ENCODE measurements at regions not wholly inside any gene's neighbourhood (a gene's known extent, or its start where the extent isn't known, plus 50 kb on each side); places are given as distances from the start of the nearest gene placed in this dataset.

- TF ChIP-seq CTCF (IDR thresholded peaks at IDR 0.05; ENCODE audit: control extremely low read depth, extremely low read depth) = no peak
- peaks cover 0 to 2% (median 0%) of the 10 kb centered on the region in 4 donors for H3K9me3 ChIP-seq (ENCODE audit: control insufficient read depth in 4 of 4, insufficient read depth in 3 of 4, low read length in 3 of 4)
- H3K27me3 ChIP-seq (ENCODE audit: control insufficient read depth in 3 of 3, insufficient read depth in 3 of 3, low read length in 2 of 3) = no peaks in the 10 kb centered on the region
- H3K9ac ChIP-seq (ENCODE audit: insufficient read depth in 1 of 2, low read length in 2 of 2) = no peak overlapping the region
- DNase-seq = no peak
- WGBS, 2 donors = 87 to 95% methylated on average over 1 of the region's 1 CpG
- no peaks in the 10 kb centered on the region for H3K36me3 ChIP-seq (ENCODE audit: control insufficient read depth in 4 of 4, insufficient read depth in 4 of 4, low read length in 4 of 4)
- no peak overlapping the region for H3K4me3 ChIP-seq
- no peak for ATAC-seq (ENCODE audit: insufficient read depth, low FRiP score)
- no peak overlapping the region for H3K27ac ChIP-seq (ENCODE audit: low read depth in 1 of 2, low read length in 1 of 2)
- no peaks in the 10 kb centered on the region for H3K4me1 ChIP-seq (ENCODE audit: control insufficient read depth in 5 of 5, insufficient read depth in 5 of 5, low read length in 5 of 5)
These were observed 190.7 kb downstream of the NEDD1 start for GRCh38 chr12:97097734-97098133.

GRCh38 chr12:97109441-97109840 lies 202.4 kb downstream of the NEDD1 start:
- DNase-seq (no peak), ATAC-seq (ENCODE audit: insufficient read depth, low FRiP score) (no peak)
- no peaks in the 10 kb centered on the region for H3K4me1 ChIP-seq (ENCODE audit: control insufficient read depth in 5 of 5, insufficient read depth in 5 of 5, low read length in 5 of 5)
- H3K27me3 ChIP-seq (ENCODE audit: control insufficient read depth in 3 of 3, insufficient read depth in 3 of 3, low read length in 2 of 3) = no peaks in the 10 kb centered on the region
- H3K36me3 ChIP-seq (ENCODE audit: control insufficient read depth in 4 of 4, insufficient read depth in 4 of 4, low read length in 4 of 4) = no peaks in the 10 kb centered on the region
- no peak for TF ChIP-seq CTCF (IDR thresholded peaks at IDR 0.05; ENCODE audit: control extremely low read depth, extremely low read depth)
- peaks cover 0 to 3% (median under 1%) of the 10 kb centered on the region in 4 donors for H3K9me3 ChIP-seq (ENCODE audit: control insufficient read depth in 4 of 4, insufficient read depth in 3 of 4, low read length in 3 of 4)
- no peak overlapping the region for H3K4me3 ChIP-seq
- no peak overlapping the region for H3K27ac ChIP-seq (ENCODE audit: low read depth in 1 of 2, low read length in 1 of 2)
- H3K9ac ChIP-seq (ENCODE audit: insufficient read depth in 1 of 2, low read length in 2 of 2) = no peak overlapping the region

- Histone ChIP-seq H3K4me3 (no peak overlapping the region), H3K27me3 (ENCODE audit: control insufficient read depth in 3 of 3, insufficient read depth in 3 of 3, low read length in 2 of 3) (no peaks in the 10 kb centered on the region), H3K9me3 (ENCODE audit: control insufficient read depth in 4 of 4, insufficient read depth in 3 of 4, low read length in 3 of 4) (no peaks in the 10 kb centered on the region), H3K36me3 (ENCODE audit: control insufficient read depth in 4 of 4, insufficient read depth in 4 of 4, low read length in 4 of 4) (no peaks in the 10 kb centered on the region), H3K4me1 (ENCODE audit: control insufficient read depth in 5 of 5, insufficient read depth in 5 of 5, low read length in 5 of 5) (no peaks in the 10 kb centered on the region), H3K27ac (ENCODE audit: low read depth in 1 of 2, low read length in 1 of 2) (no peak overlapping the region), H3K9ac (ENCODE audit: insufficient read depth in 1 of 2, low read length in 2 of 2) (no peak overlapping the region)
- DNase-seq (peak in 2 of 3 donors; percentile 16 to 26), ATAC-seq (ENCODE audit: insufficient read depth, low FRiP score) (no peak)
- TF ChIP-seq CTCF (IDR thresholded peaks at IDR 0.05; ENCODE audit: control extremely low read depth, extremely low read depth) = no peak
- 54 to 76% methylated on average over 4 of the region's 4 CpGs for WGBS, 2 donors
These were observed 205.1 kb downstream of the NEDD1 start for GRCh38 chr12:97112136-97112535.

GRCh38 chr12:97118796-97119375 lies 211.8 kb downstream of the NEDD1 start:
- 80 to 86% methylated on average over 8 of the region's 8 CpGs for WGBS, 2 donors
- H3K27ac ChIP-seq (ENCODE audit: low read depth in 1 of 2, low read length in 1 of 2) = no peak overlapping the region
- no peak for DNase-seq
- H3K27me3 ChIP-seq (ENCODE audit: control insufficient read depth in 3 of 3, insufficient read depth in 3 of 3, low read length in 2 of 3) = no peaks in the 10 kb centered on the region
- no peak overlapping the region for H3K4me3 ChIP-seq
- no peak overlapping the region for H3K9ac ChIP-seq (ENCODE audit: insufficient read depth in 1 of 2, low read length in 2 of 2)
- peaks cover 0 to 4% (median 0%) of the 10 kb centered on the region in 4 donors for H3K9me3 ChIP-seq (ENCODE audit: control insufficient read depth in 4 of 4, insufficient read depth in 3 of 4, low read length in 3 of 4)
- no peak for TF ChIP-seq CTCF (IDR thresholded peaks at IDR 0.05; ENCODE audit: control extremely low read depth, extremely low read depth)
- H3K36me3 ChIP-seq (ENCODE audit: control insufficient read depth in 4 of 4, insufficient read depth in 4 of 4, low read length in 4 of 4) = no peaks in the 10 kb centered on the region
- no peaks in the 10 kb centered on the region for H3K4me1 ChIP-seq (ENCODE audit: control insufficient read depth in 5 of 5, insufficient read depth in 5 of 5, low read length in 5 of 5)
- ATAC-seq (ENCODE audit: insufficient read depth, low FRiP score) = no peak

All from lung (tissue), 11 donors.